Keratinocyte (primary cell): ENCODE measurements at regions not wholly inside any gene's neighbourhood (a gene's known extent, or its start where the extent isn't known, plus 50 kb on each side); places are given as distances from the start of the nearest gene placed in this dataset.

Experiments
- DNase-seq: peaks from one replicate; pipeline ENCODE4 v3.0.0-alpha.2; 2011; ENCODE audit warnings: low read depth, missing footprints, low spot score
- FAIRE-seq: peaks from 2 replicates; lab custom pipeline; 2011; peaks lifted over from hg19 to GRCh38; lab: Jason Lieb, UNC
- H2AFZ ChIP-seq: 2 replicates; pipeline ENCODE4 v1.6.0; 2012; ENCODE audit warnings: low read length, control low read depth, inconsistent platforms; ENCODE audit not compliant: control insufficient read depth
- H3K27ac ChIP-seq: 2 replicates; pipeline ENCODE4 v1.5.1; 2011; ENCODE audit warnings: low read length; ENCODE audit not compliant: control insufficient read depth, insufficient read depth
- H3K27me3 ChIP-seq: 3 replicates; pipeline ENCODE4 v1.6.0; 2011; ENCODE audit warnings: low read length; ENCODE audit not compliant: control insufficient read depth, insufficient read depth; ENCODE audit errors: extremely low read depth
- H3K36me3 ChIP-seq, 2 experiments: 2 replicates in 1 of 2; 3 replicates in 1 of 2; pipeline ENCODE4 v1.5.1; 2011; ENCODE audit warnings: low read length in 2 of 2, mild to moderate bottlenecking in 1 of 2; ENCODE audit not compliant: control insufficient read depth in 2 of 2, insufficient read depth in 2 of 2; ENCODE audit errors: extremely low read depth in 1 of 2
- H3K4me1 ChIP-seq: 3 replicates; pipeline ENCODE4 v1.5.1; 2011; ENCODE audit warnings: low read length; ENCODE audit not compliant: control insufficient read depth, insufficient read depth; ENCODE audit errors: extremely low read depth
- H3K4me2 ChIP-seq: 3 replicates; pipeline ENCODE4 v1.6.0; 2011; ENCODE audit warnings: low read depth, low read length; ENCODE audit not compliant: control insufficient read depth, insufficient read depth; ENCODE audit errors: extremely low read depth
- H3K4me3 ChIP-seq, 3 experiments: fragments of 200-600 bp in 1 of 3; sonication (generic) in 1 of 3; 2 replicates in 2 of 3; 3 replicates in 1 of 3; pipeline ENCODE4 v1.5.1; 2011 to 2016; ENCODE audit warnings: low read length in 3 of 3, mild to moderate bottlenecking in 3 of 3, control low read depth in 2 of 3, inconsistent platforms in 1 of 3, low read depth in 1 of 3, mixed read lengths in 1 of 3, mixed run types in 1 of 3, moderate library complexity in 1 of 3; ENCODE audit not compliant: control insufficient read depth in 2 of 3, insufficient read depth in 2 of 3; ENCODE audit errors: extremely low read depth in 1 of 3
- H3K79me2 ChIP-seq: 2 replicates; pipeline ENCODE4 v1.6.0; 2012; ENCODE audit warnings: low read length; ENCODE audit not compliant: control insufficient read depth, insufficient read depth
- H3K9ac ChIP-seq: 3 replicates; pipeline ENCODE4 v1.6.0; 2011; ENCODE audit warnings: low read length; ENCODE audit not compliant: control insufficient read depth, insufficient read depth; ENCODE audit errors: extremely low read depth
- H3K9me1 ChIP-seq: 3 replicates; pipeline ENCODE4 v1.6.0; 2011; ENCODE audit warnings: low read length; ENCODE audit not compliant: control insufficient read depth, insufficient read depth; ENCODE audit errors: extremely low read depth
- H3K9me3 ChIP-seq: 2 replicates; pipeline ENCODE4 v1.5.1; 2012; ENCODE audit warnings: low read depth, low read length; ENCODE audit not compliant: control insufficient read depth
- H4K20me1 ChIP-seq: 3 replicates; pipeline ENCODE4 v1.6.0; 2011; ENCODE audit warnings: low read length; ENCODE audit not compliant: control insufficient read depth, insufficient read depth; ENCODE audit errors: extremely low read depth
- CTCF ChIP-seq, 3 experiments: IDR thresholded peaks in 1 of 3; conservative IDR thresholded peaks in 1 of 3; optimal IDR thresholded peaks in 1 of 3; 2 replicates in 2 of 3; 3 replicates in 1 of 3; pipeline versions ENCODE3 to v1.5.1; 2011; ENCODE audit warnings: low read length in 3 of 3, mild to moderate bottlenecking in 3 of 3, moderate library complexity in 2 of 3, control low read depth in 1 of 3, inconsistent platforms in 1 of 3; ENCODE audit not compliant: insufficient read depth in 2 of 3; ENCODE audit errors: extremely low read depth in 1 of 3
- EZH2 ChIP-seq: IDR thresholded peaks from one replicate; pipeline ENCODE4 v1.6.1; 2012; ENCODE audit warnings: inconsistent platforms, mild to moderate bottlenecking, low read length, moderate library complexity
- dilution Hi-C: fragments of 300-500 bp; cut with MboI; formaldehyde crosslinking; loops from one replicate; pipeline ENCODE4 v1.7.0; 2020; ENCODE audit warnings: low sequenced_read_pairs; ENCODE audit not compliant: extremely low pct_ligation_motif_present

DNA sequence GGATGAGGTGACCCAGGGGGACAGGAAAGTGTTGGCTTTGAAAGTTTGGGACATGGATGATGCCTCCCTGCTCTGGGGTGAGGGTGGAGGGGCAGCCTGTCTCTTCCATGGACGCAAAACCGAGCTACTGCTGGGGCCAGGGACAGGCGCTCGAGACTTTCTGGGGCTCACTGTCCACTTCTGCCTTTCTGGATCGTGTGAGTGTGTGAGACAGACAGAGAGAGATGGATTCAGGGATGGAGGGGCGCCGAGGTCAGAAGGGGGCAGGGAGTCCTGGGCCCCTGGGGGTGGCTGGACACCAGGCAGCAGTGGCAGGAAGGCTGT, 78.0 kb upstream of the GATA5 start:
- H3K9me3 ChIP-seq = no peaks in the 10 kb centered on the region
- no peak overlapping the region for H3K4me3 ChIP-seq
- no peak for FAIRE-seq
- no peaks in the 10 kb centered on the region for H3K4me1 ChIP-seq
- peaks cover 94% of the 10 kb centered on the region for H3K27me3 ChIP-seq
- no peaks in the 10 kb centered on the region for H3K36me3 ChIP-seq
- H3K79me2 ChIP-seq = no peaks in the 10 kb centered on the region
- no peak for TF ChIP-seq CTCF (optimal IDR thresholded peaks at IDR 0.05 in 1 of 3, IDR thresholded peaks at IDR 0.05 in 1 of 3, conservative IDR thresholded peaks at IDR 0.05 in 1 of 3; ENCODE audit: extremely low read depth in 1 of 3, insufficient read depth in 2 of 3, low read length in 3 of 3)
- TF ChIP-seq EZH2 = no peak
- H3K4me2 ChIP-seq = no peak overlapping the region
- dilution Hi-C loops = no loop called here
- no peak overlapping the region for H3K9ac ChIP-seq
- peaks cover 3% of the 10 kb centered on the region for H4K20me1 ChIP-seq
- no peak overlapping the region for H3K27ac ChIP-seq
- DNase-seq = no peak
- H2AFZ ChIP-seq = no peak overlapping the region
- no peaks in the 10 kb centered on the region for H3K9me1 ChIP-seq

- no peaks in the 10 kb centered on the region for H3K9me3 ChIP-seq
- no peaks in the 10 kb centered on the region for H3K9me1 ChIP-seq
- FAIRE-seq (no peak), DNase-seq (no peak)
- H3K27ac ChIP-seq = no peak overlapping the region
- peaks cover 92% of the 10 kb centered on the region for H3K27me3 ChIP-seq
- no peaks in the 10 kb centered on the region for H3K4me1 ChIP-seq
- peaks cover 3% of the 10 kb centered on the region for H4K20me1 ChIP-seq
- no peaks in the 10 kb centered on the region for H3K79me2 ChIP-seq
- H3K4me3 ChIP-seq = no peak overlapping the region
- no peaks in the 10 kb centered on the region for H3K36me3 ChIP-seq
- no peak overlapping the region for H2AFZ ChIP-seq
- no peak for TF ChIP-seq CTCF (optimal IDR thresholded peaks at IDR 0.05 in 1 of 3, IDR thresholded peaks at IDR 0.05 in 1 of 3, conservative IDR thresholded peaks at IDR 0.05 in 1 of 3; ENCODE audit: extremely low read depth in 1 of 3, insufficient read depth in 2 of 3, low read length in 3 of 3)
- TF ChIP-seq EZH2 = no peak
- dilution Hi-C loops = no loop called here
- no peak overlapping the region for H3K9ac ChIP-seq
- no peak overlapping the region for H3K4me2 ChIP-seq
These were observed 78.6 kb upstream of the GATA5 start for GRCh38 chr20:62554214-62554897.
